HUDEP-2 (cell line): ENCODE measurements at regions not wholly inside any gene's neighbourhood (a gene's known extent, or its start where the extent isn't known, plus 50 kb on each side); places are given as distances from the start of the nearest gene placed in this dataset.

ENCODE experiments used
- DNase-seq, 76 experiments: peaks; one replicate each; lab custom pipeline; 2025; ENCODE audit not compliant: unreplicated experiment in 76 of 76; lab: John Stamatoyannopoulos, UW

GRCh38 chr10:105837951-105838350 is 1196.9 kb downstream of the SORCS3 start:
- no peak for DNase-seq

GRCh38 chr10:105834261-105835059 is 1193.4 kb downstream of the SORCS3 start:
- no peak for DNase-seq

GRCh38 chr10:105827133-105827532 is 1186.0 kb downstream of the SORCS3 start:
- DNase-seq, result no peak

- DNase-seq, result no peak
Measured at GRCh38 chr10:105807935-105808587, 1167.0 kb downstream of the SORCS3 start.

GRCh38 chr10:105803206-105803605 is 1162.1 kb downstream of the SORCS3 start:
- no peak for DNase-seq

- no peak for DNase-seq
Measured at GRCh38 chr10:105800641-105801040, 1159.6 kb downstream of the SORCS3 start.

- no peak for DNase-seq
Measured at GRCh38 chr10:105798328-105798889, 1157.3 kb downstream of the SORCS3 start.

- peak in 3 of 76 experiments; percentile 3 to 14 (median 7) for DNase-seq
Measured at GRCh38 chr10:105797234-105797890, 1156.3 kb downstream of the SORCS3 start.

- no peak for DNase-seq
Measured at GRCh38 chr10:105793071-105793470, 1152.0 kb downstream of the SORCS3 start.

GRCh38 chr10:105785721-105786120 is 1144.6 kb downstream of the SORCS3 start:
- DNase-seq, result no peak

GRCh38 chr10:105783936-105784483 is 1142.9 kb downstream of the SORCS3 start:
- no peak for DNase-seq

GRCh38 chr10:105774881-105775280 is 1133.8 kb downstream of the SORCS3 start:
- no peak for DNase-seq

GRCh38 chr10:105774351-105774750 is 1133.3 kb downstream of the SORCS3 start:
- DNase-seq, result no peak

GRCh38 chr10:105770524-105771212 is 1129.6 kb downstream of the SORCS3 start:
- no peak for DNase-seq

- no peak for DNase-seq
Measured at GRCh38 chr10:105769248-105770184, 1128.4 kb downstream of the SORCS3 start.

GRCh38 chr10:105763611-105764010 is 1122.5 kb downstream of the SORCS3 start:
- DNase-seq, result no peak

- no peak for DNase-seq
Measured at GRCh38 chr10:105761576-105762260, 1120.6 kb downstream of the SORCS3 start.

- no peak for DNase-seq
Measured at GRCh38 chr10:105759669-105760068, 1118.6 kb downstream of the SORCS3 start.
